ENCODE measurements at regions not wholly inside any gene's neighbourhood (a gene's known extent, or its start where the extent isn't known, plus 50 kb on each side); places are given as distances from the start of the nearest gene placed in this dataset.
"Not testable (repeated sequence)": the region's sequence is repeated elsewhere in the genome, so short reads cannot be mapped to it uniquely, and the experiment has no call there.

DNA sequence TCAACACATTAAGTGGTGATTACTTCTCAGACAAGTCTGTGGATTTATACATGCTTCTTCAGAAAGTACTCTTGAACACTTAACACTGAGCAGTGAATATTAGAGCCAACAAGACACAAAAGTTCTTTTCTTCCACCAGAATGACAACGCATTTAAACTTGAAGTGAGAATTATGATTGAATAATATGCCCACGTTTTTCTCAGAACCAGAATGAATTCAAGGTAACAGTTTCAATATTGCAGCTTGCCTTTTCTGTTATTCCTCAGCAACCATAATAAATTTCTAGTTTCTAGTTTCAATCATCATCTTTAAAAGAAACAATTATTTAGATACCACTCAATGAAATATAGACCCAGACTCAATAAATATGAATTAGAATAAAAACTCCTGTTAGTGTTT is 547.0 kb downstream of the NUP35 start:
- DNase-seq = no peak

DNA sequence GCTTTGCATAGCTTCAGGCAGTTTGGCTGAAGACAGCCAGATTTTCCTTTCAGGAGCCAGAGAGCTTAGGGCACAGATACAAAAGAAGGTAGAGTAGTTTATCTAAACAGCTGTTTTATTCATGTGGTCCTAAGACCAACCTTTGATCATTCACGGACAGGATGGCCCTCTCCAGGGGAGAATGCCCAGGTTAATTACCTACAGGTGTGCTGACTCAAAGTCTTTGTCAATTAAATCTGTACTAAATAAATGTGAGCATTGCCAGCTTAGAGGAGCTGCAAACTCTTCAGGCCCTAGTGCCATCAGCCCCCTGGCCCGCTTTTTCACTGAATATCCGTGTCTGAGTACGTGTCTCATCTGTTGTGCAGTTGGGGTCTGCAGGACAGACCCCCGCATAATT is 554.7 kb downstream of the NUP35 start:
- DNase-seq = no peak

DNA sequence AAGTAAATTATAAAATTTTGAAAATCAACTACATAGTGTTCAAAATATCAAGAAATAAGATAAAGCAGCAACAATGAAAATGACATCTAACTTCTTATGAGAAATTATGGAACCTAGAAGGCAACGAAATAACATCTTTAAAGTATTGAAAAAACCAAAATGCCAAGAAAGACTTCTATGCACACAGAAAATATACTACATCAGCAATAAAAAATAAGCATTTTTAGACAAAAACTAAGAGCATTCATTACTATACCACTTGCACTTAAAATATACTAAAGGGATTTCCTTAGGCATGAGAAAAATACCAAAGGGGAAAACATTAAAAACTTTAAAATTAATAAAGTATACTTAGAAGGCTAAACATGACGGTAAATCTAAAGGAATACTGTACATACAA is 556.3 kb downstream of the NUP35 start:
- no peak for DNase-seq

DNA sequence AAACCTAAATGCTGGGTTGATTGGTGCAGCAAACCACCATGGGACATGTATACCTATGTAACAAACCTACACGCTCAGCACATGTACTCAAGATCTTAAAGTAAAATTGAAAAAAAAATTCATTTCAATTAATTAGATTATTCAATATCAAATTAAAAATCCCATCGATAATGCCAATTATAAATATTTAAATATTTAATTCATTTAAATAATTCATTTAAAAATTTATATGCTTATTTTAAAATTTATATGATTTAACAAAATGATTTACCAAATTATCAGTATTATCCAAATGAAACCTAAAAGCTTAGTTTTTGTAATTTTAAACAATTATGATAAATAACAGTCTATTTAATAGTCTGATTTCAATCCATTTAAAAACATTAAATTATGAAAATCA is 560.4 kb downstream of the NUP35 start:
- DNase-seq = no peak

DNA sequence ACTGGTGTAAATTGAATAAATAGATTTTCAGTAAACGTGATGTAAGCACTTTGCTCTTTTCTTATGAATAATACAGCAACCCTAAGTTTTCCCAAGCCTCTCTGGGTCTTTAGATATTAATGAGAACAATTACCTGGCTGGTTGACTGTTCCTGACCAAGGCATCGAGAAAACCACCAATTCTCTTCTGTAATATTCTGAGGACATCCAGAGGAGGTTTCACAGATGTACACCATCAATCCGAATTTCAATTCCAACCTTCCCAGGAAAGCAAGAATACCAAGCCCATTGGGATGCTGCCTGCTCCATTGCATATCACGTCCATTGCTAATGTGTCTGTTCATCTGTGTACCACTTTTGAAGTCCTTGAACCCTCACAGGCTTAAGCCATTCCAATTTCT is 571.8 kb downstream of the NUP35 start:
- DNase-seq = no peak

DNA sequence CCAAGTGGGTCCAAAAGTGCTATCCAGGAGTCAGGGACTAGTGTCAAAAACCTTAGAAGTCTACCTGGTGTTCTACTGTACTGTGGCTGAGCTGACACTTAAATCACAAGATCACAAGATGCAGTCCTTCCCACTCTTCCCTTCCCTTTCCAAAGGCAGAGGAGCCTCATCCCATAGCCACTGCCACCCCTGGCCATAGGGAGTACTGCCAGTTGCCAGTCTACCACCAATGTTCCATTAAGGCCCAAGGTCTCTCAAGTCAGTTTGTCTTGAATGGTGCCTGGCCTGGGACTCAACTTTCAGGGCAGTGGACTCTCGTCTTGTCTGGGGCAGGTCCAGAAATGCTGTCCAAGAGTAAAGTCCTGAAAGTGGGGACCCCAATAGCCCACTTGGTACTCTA is 585.6 kb downstream of the NUP35 start:
- DNase-seq = no peak

DNA sequence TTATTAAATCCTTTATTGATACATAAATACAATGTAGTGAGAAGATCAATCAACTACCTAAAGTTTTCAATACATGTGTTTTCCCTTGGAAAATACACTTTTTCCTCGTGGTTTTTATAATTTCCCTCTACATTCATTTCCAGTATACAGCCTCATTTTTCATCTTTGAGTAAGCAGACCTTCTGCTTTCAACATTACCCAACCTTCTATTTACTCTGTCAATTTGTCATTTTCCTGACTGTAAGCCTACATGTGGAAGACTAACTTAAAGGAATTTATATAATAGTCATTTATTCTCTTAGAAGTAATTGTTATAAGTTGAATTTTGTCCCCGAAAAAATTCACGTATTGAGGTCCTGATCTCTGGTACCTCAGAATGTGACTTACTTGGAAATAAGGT is 594.0 kb downstream of the NUP35 start:
- no peak for DNase-seq

DNA sequence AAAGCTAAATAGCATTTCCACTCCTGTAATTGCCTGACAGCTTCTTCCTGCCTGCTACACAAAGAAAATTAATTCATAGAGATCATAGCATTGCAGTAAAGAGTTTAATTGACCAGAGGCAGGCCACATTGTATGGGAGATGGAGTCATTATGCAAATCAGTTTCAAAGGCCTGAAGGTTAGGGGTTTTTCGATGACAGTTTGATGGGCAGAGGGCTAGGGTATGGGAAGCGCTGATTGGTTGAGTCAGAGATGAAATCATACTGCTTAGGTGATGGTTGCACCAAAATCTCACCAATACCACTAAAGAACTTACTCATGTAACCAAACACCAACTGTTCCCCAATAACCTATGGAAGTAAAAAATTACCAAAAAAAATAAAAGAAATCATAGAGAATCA is 599.0 kb downstream of the NUP35 start:
- no peak for DNase-seq

DNA sequence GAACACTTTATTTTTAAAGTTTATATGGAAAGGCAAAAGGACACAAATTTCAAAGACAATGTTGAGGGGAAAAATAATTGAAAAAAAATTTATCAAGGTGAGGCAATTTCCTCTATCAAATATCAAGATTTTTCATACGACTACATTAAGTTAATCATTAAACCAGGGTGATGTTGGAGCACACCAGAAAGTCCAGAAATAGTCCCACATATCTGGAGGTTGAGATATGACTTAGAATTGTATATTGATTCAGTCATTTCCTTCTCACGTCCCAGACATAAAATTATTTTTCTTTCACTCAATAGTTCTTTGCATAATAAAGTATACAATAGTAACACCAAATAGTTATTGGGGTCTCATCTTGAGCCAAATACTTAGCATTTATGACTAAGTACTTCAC is 605.1 kb downstream of the NUP35 start:
- no peak for DNase-seq

DNA sequence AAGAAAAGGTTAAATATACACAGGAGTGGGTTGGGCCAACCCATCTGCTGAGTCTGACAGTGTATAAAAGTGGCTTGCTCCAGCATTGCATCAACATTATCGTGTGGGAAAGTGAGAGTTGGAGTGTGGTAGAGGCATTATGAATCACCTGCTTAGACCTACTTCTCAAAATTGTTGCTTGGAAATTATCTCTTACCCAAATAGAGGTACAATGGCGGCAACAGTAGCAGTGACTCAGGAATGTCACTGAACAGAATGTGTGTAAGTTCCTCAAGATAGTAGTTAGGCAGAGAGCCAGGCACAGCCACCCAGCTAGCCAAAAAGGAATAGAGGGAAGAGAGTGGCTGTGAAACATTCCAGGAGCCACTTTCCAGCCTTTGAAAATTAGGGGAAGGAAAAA is 616.0 kb downstream of the NUP35 start:
- no peak for DNase-seq

DNA sequence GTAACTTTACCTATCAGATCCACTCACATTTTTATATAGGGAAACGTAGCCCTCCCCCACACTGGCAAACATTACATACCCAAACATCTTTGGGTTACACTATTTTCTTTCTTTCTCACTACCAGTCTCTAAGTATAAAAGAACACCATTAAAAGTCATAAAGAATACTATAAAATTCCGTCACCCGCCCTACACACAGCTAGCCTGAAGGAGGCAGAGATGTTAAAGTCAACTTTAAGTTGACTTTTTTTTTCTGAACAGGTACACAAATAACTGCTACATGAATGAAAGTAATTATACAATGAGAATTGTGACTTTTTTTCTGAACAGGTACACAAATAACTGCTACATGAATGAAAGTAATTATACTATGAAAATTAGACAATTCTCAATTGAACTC is 628.3 kb downstream of the NUP35 start:
- no peak for DNase-seq

DNA sequence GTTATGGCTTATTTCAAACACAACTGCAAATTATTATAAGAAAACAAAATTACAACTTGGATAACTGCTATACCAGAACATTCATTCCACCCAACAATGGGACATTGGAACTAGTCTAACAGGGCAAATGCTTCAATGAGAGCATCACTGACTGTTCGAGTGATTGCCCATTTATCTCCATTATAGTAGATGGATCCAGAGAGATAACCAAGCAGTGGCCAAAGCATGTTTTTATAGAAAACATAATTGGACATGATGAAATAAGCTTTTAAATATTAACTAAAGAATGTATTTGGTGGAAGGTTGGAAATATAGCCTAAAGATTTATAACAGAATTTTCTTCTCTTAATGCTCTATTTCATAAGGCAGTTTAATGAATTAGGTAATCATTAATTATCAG is 634.8 kb downstream of the NUP35 start:
- DNase-seq = no peak

DNA sequence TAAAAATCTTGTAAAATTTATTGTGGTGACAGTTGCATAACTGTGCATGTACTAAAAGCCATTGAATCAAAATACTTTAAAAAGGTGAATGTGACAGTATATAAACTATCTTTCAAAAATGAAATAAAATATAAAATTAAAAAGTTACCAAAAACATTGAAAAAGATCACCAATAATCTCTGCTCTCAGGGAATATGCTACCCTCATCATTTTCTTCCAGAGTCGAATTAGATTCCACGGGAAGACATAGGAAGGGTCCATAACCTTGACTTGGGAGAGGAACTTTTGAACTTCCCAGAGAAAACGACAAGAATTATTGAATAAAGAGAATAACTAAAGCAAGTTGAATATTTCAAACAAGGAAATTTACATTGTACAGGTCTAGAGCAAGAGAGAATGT is 649.5 kb downstream of the NUP35 start:
- DNase-seq = no peak

DNA sequence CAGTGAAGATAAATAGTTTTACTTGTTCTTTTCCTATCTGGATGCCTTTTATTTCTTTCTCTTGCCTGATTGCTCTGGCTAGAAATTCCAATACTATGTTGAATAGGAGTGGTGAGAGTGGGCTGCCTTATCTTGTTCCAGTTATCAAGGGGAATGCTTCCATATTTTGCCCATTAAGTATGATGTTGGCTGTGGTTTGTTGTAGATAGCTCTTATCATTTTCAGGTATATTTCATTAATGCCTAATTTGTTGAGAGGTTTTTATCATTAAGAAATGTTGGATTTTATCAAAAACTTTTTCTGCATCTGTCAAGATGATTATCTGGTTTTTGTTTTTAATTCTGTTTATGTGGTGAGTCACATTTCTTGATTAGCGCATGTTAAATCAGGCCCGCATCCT is 655.8 kb downstream of the NUP35 start:
- no peak for DNase-seq

DNA sequence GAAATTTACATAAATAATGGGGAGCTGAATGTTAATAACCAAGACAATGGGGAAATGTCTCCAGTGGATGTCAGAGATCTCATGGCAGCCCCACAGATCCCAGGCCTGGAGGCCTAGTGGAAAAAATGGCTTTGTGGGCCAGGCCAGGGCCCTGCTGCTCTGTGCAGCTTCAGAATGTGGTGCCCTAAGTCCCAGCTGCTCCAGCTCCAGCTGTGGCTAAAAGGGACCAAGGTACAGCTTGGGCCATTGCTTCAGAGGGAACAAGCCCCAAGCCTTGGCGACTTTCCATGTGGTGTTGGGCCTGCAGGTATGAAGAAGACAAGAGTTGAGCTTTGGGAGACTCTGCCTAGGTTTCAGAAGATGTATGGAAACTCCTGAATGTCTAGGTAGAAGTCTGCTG is 658.2 kb downstream of the NUP35 start:
- no peak for DNase-seq

DNA sequence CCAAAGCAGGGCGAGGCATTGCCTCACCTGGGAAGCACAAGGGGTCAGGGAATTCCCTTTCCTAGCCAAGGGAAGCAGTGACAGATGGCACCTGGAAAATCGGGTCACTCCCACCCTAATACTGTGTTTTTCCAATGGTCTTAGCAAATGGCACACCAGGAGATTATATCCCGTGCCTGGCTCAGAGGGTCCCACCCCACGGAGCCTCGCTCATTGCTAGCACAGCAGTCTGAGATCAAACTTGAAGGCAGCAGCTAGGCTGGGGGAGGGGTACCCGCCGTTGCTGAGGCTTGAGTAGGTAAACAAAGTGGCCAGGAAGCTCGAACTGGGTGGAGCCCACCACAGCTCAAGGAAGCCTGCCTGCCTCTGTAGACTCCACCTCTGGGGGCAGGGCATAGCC is 664.6 kb downstream of the NUP35 start:
- not testable (repeated sequence) for DNase-seq

DNA sequence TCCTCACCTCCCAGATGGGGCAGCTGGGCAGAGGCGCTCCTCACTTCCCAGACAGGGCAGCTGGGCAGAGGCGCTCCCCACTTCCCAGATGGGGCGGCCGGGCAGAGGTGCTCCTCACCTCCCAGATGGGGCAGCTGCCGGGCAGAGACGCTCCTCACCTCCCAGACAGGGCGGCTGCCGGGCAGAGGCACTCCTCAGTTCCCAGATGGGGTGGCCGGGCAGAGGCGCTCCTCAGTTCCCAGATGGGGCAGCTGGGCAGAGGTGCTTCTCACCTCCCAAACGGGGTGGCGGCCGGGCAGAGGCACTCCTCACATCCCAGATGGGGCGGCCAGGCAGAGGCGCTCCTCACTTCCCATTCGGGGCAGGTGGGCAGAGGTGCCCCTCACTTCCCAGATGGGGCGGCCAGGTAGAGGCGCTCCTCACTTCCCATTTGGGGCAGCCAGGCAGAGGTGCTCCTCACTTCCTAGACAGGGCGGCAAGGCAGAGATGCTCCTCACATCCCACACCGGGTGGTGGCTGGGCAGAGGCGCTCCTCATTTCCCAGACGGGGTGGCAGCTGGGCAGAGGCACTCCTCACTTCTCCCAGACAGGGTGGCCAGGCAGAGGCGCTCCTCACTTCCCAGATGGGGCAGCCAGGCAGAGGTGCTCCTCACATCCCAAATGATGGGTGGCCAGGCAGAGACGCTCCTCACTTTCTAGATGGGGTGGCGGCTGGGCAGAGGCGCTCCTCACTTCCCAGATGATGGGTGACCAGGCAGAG is 668.1 kb downstream of the NUP35 start:
- not testable (repeated sequence) for DNase-seq

DNA sequence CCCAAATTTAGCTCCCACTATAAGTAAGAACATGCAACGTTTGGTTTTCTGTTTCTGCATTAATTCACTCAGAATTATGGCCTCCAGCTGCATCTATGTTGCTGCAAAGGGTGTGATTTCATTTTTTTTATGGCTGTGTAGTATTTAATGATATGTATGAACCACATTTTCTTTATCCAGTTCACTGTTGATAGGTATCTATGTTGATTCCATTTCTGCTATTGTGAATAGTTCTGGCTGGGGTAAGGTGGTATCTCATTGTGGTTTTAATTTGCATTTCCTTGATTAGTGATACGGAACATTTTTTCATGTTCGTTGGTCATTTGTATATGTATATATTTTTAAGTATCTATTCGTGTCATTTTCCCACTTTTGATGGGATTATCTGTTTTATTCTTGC is 674.3 kb downstream of the NUP35 start:
- no peak for DNase-seq

DNA sequence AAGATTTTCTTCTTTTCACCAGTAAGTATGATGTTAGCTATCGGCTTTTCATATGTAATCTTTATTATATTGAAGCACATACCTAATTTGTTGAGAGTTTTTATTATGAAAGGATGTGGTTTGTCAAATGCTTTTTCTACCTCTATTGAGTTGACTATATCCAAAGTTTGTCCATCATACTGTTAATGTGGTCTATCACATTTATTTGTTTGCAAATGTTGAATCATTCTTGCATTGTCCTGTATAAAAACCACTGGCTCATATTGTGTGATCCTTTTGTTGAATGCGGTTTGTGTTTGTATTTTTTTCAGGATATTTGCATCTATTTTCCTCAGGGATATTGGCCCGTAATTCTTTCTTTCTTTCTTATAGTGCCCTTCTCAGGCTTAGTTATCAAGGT is 675.5 kb downstream of the NUP35 start:
- no peak for DNase-seq

DNA sequence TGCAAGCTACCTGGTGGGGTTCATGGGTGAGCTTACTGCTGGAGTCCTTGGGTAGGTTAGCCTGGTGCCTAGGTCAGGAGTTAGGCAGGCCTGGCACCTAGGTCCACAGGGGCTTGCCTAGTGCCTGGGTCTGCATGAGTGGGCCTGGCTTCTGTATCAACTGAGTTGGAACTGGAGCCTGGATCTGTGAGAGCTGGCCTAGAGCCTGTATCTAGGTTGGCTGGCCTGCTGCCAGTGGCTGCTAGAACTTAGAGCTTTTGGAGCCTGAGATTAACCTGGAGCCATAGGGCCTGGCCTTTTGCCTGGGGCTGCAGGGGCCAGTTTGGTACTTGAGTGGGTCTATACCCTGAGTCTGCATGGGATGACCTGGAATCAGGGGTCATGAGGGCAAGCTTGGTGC is 679.4 kb downstream of the NUP35 start:
- DNase-seq = no peak

DNA sequence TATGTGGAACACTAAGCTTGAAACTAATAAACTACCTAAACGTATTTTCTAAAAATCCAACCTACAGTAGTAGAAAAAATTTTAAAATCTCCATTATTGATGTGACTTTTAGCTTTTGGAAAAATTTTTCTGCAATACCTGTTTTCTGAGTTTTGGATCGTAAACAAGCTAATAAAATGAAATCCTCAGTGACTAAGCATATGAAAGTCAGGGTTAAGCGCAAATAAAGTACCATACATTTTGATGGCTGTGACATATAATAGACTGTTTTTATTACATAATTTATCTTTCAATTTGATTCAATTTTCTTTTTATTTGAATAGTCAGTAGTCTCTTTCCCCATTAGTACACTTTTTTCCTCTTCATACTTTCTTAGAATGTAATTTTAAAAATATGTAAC is 683.6 kb downstream of the NUP35 start:
- DNase-seq = no peak

DNA sequence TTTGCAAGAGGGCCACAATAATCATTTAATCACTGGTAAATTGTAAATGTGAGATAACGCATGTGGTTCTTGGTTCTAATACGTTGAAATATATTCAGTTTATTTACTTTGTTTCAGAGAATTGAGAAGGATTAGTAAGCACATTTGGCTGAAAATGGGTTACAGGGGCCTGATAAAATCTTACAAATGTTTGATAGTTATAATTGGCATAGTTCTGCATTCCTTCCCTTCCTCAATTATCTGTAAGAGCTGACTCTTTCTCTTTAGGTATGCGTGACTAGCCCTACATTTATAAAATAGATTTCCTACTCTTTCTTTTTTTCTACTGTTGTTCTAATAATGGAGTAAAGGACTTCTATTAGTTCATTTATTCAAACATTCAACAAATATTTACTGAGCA is 685.2 kb downstream of the NUP35 start:
- no peak for DNase-seq

DNA sequence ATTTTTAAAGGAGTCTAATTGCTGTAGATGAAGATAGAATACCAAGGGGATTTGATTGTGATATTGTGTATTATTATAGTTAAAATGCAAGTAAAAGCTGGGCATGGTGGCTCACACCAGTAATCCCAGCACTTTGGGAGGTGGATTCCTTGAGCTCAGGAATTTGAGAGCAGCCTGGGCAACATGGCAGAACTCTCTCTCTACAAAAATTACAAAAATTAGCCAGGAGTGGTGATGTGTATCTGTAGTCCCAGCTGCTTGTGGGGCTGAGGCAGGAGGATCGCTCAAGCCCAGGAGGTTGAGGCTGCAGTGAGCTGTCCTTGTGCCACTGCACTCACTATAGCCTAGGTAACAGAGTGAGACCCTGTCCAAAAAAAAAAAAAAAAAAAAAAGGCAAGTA is 687.0 kb downstream of the NUP35 start:
- DNase-seq = no peak

DNA sequence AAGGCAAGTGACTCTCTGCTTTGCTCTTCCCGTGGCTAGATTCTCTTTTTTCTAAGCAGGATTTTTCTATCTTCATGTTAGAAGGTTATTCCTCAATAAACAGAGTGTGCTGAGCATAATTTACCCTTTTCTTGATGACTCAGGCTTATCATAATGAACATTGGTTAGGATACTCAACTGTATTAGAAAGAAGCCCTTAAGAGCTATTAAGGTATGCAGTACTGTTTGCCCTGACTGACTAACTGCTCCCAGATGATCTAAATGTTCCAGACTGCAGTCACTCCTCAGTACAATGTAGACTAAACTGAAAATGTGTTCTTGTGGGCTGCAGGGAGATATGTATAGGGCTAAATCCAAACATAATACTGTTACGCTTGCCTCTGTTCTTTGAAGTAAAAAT is 687.8 kb downstream of the NUP35 start:
- no peak for DNase-seq

DNA sequence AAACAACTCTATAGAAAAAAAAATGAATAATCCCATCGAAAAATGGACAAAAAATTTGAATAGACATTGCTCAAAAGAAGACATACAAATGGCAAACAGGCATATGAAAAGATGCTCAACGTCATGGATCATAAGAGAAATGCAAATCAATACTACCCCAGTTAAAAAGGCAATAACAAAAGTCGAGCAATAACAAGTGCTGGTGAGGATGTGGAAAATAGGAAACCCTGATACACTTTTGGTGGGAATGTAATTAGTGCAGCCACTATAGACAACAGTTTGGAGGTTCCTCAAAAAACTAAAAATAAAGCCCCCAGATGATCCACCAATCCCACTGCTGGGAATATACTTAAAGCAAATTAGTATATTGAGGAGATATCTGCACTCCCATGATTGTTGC is 701.5 kb downstream of the NUP35 start:
- DNase-seq = no peak

DNA sequence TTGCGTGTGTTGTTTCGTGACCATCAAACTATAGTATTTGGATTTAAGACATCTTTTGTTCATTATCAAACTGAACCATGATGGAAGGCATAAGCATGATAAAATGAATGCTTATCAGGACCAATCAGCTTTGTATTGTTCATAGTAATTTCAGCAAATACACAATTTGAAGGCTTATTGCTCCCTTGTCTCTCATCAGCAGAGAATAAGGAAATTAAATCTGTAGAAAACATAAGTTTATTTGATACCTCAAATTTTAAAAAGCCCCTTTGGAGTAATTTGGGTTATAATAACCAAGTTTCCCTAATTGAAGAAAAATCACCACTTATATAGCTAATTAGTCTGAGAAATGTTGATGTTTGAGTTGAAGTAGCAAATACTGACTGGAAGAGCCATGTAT is 705.7 kb downstream of the NUP35 start:
- no peak for DNase-seq
